HG03108 (cell line): ENCODE measurements at regions not wholly inside any gene's neighbourhood (a gene's known extent, or its start where the extent isn't known, plus 50 kb on each side); places are given as distances from the start of the nearest gene placed in this dataset.
"Not testable (repeated sequence)": the region's sequence is repeated elsewhere in the genome, so short reads cannot be mapped to it uniquely, and the experiment has no call there.

Source experiments
- ATAC-seq: cut with Tn5 transposase; IDR thresholded peaks from one replicate; pipeline ENCODE4 v1.9.1; 2021; ENCODE audit warnings: moderate library complexity; ENCODE audit not compliant: unreplicated experiment

DNA sequence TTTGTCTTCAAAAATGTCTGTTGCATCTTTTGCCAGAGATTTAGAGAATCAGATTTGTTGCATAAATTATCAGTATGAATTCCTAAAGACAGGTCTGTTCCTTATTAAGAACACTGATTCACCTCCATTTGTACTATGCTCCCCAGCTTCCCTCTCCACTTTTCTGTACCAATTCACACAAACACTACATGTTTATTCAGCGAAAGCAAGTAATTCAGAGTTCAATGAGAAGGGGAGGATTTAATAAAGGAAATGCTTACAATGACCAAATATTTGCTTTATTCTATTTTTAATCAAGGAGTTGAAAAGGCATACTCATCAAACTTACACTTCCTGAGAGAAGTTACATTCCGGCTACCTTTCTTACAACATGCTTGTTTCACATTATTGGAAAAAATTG is 135.5 kb downstream of the NBPF8 start:
- ATAC-seq: not testable (repeated sequence)

- not testable (repeated sequence) for ATAC-seq
Measured at GRCh38 chr1:120552190-120552589, 137.4 kb downstream of the NBPF8 start.

DNA sequence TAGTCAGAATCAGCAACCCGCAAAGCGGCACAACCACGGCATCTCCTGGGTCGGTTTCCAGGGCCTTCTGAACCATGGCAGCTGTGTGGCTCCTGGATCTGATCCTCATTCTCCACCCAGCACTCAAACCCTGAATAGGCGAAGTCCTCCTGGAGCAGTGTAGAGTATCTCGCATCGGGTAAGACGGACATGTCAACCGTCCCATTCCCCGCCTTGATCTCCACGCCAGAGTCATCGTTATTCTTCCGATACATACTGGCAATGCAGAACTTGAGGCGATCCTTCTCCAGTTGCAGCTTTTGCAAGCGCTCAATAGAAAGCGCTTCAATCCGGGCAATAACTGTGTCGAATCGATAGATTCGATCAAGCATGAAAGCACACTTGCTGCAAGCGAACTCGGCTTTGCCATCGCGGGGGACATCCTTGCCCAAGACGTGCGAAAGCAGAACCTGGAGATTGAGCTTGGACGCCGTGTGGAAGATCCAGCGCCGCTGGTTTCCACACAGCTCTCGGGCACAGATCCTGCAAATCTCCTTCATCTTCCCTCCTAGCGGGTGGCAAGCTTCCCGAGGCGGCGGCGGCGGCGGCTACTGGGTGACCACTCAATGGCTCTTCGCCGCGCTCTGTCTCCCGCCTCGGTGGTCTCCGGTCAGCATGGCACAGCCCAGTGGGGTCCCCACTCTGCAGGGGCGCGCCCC is 142.9 kb downstream of the NBPF8 start:
- ATAC-seq: peak; percentile 1

GRCh38 chr1:120558303-120559060 is 143.6 kb downstream of the NBPF8 start:
- ATAC-seq: peak; percentile 73

DNA sequence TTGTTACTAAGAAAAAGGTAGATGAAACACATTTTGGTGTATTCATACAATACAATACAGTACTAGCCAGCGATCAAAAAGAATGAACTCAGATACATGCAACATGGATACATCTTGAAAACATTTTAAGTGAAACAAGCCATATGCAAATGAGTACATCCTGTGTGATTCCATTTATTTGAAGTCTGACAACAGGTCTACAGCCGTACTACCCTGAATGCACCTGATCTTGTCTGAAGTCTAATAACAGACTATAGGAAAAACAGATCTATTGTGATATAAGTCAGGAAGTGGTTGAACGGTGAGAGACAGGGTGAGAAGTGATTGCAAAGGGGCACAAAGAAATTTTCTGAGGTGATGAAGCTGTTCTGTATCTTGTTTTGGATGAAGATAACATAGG is 146.9 kb downstream of the NBPF8 start:
- not testable (repeated sequence) for ATAC-seq

GRCh38 chr1:120565396-120565795 is 150.6 kb downstream of the NBPF8 start:
- not testable (repeated sequence) for ATAC-seq

GRCh38 chr1:120567620-120568019 is 152.8 kb downstream of the NBPF8 start:
- ATAC-seq: not testable (repeated sequence)

DNA sequence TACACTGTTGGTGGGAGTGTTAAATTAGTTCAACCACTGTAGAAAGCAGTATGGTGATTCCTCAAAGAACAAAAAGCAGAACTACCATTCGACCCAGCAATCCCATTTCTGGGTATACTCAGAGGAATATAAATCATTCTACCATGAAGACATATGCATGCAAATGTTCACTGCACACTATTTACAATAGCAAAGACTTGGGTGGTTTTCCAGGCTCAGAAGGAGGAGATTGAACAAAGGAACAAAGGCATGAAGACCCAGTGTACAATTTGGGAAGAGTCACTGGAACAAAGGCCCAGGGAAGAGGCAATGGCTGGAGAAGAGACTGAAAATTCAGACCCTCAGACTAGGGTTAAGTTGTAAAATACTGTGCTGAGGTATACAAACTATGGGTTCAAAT is 148.5 kb upstream of the NBPF26 start:
- ATAC-seq: not testable (repeated sequence)

DNA sequence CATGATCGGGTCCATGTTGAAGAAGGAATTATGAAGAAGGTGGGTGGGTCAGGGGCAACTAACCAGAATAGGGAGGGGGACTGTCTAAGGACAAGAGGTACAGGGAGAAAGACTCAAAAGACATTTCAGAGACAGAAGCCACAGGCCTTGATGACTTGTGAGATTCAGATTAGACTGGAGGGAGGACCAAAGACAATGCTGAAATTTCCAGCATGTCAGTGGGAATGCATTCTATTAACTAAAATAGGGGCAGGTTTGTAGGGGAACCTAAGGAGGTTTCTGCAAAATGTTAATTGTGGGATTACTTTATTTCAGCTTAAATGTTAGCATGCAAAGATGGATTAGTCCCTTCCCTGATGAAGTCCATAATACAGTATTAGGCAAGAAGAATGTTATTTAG is 141.6 kb upstream of the NBPF26 start:
- not testable (repeated sequence) for ATAC-seq

DNA sequence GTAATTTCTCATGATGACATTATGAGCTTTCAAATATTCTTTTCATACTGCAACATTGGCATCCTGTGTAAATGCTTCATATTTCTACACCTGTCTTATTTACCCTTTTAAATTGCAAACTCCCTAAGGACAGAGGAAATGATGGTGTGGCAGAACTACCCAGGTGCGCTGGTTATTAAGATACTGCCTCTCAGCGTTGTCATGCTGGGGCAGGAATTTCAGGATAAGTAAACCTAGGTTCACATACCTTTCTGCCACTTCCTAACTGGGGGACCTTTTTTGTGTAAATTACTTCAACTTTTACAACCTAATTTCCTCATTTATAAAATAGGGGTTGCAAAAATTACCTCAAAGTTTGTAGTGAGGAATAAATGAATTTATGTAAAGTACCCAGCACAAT is 137.7 kb upstream of the NBPF26 start:
- ATAC-seq: not testable (repeated sequence)

DNA sequence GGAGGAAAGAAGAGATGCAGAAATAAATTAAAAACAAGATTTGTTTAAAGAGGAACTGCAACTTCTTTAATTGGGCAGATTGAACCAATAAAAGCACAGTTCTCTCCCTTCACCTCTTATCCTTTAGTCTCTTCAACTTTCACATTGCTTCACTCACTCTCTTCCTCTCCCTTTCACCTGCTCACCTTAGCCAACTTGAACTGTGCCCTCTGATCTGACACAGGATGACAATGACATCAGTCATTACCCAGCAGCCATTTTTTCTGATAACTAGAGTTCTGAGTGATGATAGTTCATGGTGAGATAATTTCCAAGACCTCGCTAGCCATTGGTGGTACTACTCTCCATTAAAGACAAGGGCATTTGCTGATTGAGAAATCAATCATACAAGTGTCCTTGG is 134.9 kb upstream of the NBPF26 start:
- ATAC-seq: not testable (repeated sequence)

- not testable (repeated sequence) for ATAC-seq
Measured at GRCh38 chr1:120591774-120592173, 132.0 kb upstream of the NBPF26 start.

- not testable (repeated sequence) for ATAC-seq
Measured at GRCh38 chr1:120592943-120593342, 130.8 kb upstream of the NBPF26 start.

DNA sequence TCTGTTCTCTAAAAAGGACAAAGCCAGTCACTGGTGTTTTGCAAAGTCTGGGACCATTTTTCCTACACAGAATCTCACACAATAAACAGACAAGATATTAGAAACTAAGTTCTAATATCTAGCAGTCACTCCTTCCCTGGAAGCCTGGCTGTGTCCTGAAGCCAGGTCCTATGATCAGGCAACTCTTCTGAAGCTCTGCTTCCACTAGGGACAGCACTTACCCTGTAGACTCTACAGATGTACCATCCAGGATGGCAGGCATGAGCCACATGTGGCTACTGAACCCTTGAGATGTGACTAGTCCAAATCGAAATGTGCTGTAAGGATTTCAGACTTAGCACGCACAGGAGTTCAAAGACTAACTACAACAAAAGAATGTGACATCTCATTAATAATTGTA is 130.1 kb upstream of the NBPF26 start:
- ATAC-seq: not testable (repeated sequence)

DNA sequence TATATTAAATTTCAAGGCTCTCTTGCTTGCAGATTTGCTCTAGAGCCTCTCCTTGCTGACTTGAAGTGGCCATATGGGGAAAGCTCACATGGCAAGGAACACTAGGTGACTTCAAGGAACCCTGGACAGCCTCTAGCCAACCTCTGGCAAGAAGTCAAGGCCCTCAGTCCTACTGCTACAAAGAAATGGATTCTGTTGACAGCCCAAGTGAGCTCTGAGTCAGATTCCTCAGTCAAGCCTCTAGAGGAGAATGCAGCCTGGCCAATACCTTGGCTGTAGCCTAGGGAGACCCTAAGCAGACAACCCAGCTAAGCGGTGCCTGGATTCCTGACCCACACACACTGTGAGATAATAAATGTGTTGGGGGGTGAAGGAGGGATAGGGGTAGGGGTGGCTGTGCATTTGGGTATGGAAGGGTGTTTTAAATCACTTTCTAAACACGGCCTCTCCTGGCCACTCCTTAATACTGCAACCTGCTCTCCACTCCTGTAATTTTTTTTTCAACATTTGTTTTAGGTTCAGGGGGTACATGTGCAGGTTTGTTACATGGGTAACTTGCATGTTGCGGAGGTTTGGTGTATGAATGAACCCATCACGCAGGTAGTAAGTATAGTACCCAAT is 125.3 kb upstream of the NBPF26 start:
- ATAC-seq: not testable (repeated sequence)

DNA sequence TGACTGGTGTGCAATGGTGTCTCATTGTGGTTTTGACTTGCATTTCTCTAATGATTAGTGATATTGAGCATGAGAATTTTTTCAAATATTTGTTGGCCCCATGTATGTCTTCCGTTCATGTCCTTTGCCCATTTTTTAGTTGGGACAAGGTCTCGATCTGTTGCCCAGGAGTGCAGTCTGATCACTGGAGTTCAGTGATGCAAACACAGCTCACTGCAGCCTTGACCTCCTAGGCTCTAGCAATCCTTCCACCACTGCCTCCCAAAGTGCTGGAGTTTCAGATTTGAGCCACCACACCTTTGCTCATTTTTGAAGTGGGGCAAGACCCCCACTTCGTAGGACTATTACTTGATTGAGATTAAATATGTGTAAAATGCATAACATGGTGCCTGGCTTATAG is 124.2 kb upstream of the NBPF26 start:
- not testable (repeated sequence) for ATAC-seq

DNA sequence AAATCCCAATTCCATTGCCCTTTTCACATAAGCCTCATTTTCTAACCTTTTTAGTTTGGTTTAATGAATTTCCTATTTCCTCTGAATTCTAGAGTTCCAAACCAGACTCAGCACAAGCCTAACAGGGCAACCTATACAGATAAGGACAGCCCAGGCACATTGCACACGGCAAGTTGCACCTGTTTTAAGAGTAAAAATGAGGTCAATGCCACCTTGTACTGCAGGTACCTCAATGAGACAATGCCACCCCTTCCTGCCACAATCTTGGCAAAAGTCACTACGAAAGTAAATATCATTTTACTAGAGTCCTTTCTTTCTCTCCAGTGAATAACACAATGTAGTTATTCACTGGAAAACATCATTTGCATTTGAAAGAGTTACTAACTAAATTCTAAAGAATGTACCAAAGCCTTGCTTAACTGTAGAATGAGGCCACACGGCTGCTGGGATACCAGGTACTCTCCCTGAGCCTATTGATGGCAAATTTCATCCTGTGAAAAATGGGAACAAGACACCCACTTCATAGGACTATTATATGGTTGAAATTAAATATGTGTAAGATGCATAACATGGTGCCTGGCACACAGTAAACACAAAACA is 123.2 kb upstream of the NBPF26 start:
- not testable (repeated sequence) for ATAC-seq

DNA sequence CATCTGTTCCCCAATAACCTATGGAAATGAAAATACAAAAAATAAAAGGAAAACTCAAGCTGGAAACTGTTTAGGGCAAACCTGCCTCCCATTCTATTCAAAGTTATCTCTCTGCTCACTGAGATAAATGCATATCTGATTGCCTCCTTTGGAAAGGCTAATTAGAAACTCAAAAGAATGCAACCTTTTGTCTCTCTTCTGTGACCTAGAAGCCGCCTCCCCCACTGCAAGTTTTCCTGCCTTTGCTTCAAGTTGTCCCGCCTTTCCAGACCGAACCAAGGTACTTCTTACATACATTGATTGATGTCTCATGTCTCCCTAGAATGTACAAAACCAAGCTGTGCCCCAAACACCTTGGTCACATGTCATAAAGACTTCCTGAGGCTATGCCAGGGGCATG is 115.9 kb upstream of the NBPF26 start:
- ATAC-seq: not testable (repeated sequence)

DNA sequence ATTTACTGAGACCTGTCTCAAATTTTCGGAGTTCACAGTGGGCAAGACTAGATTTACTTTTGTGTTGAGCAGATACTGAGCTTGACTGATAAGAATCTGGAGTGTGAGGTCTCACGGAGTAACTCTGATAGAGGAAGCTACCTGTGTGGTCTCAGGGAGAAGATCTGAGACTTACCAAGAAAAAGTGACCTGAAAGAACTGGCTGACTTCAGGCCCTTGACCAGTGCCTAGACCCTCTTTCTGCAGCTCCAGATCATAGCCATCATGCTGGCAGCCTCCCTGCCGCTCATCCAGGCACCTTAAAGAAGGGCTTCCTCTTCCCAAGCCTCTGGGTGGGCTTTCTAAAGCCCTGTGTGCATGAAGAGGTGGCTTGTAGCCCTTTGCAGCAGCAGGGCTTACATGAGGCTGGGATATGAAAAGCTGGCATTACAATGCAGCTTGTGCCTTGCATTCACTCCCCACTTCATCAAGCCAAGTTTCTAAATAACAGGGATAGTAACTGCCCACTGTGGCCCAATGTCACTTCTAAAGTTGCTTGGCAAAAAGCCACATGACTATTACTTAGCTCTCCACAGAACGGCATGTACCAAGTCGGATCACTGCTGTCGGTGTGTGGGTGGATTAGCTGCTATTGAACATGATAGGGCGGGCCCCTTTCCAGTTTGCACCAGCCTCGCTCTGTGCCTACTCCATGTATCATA is 115.3 kb upstream of the NBPF26 start:
- not testable (repeated sequence) for ATAC-seq

DNA sequence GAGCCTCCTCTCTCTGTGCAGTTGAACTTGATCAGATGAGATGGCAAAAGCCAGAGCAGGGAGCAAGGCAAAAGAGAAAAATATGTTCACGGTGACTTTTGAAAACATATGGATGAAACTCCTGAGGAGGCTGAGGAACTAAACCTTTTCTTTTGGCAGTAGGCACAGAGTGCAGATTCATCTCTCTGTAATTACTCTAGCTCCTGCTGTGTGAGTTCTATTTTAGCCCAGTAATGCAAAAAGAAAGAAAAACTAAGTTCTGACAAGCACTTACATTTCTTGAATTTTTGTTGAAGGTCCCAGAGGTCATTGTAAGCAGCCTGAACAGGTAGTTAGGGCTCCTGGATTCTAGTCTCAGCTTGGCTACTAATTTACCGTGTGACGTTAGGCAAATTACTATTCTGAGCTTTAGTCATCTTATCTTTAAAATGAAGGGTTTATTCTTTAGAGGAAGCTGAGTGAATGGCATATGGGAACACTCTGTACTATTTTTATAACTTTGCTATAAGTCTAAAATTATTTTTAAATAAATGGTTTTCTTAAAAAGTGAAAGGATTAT is 114.7 kb upstream of the NBPF26 start:
- not testable (repeated sequence) for ATAC-seq
